RPMI8226 (cell line): ENCODE measurements at regions not wholly inside any gene's neighbourhood (a gene's known extent, or its start where the extent isn't known, plus 50 kb on each side); places are given as distances from the start of the nearest gene placed in this dataset.
"Not testable (repeated sequence)": the region's sequence is repeated elsewhere in the genome, so short reads cannot be mapped to it uniquely, and the experiment has no call there.

Experiments
- DNase-seq: peaks from one replicate; pipeline ENCODE4 v3.0.0-alpha.2; 2015

DNA sequence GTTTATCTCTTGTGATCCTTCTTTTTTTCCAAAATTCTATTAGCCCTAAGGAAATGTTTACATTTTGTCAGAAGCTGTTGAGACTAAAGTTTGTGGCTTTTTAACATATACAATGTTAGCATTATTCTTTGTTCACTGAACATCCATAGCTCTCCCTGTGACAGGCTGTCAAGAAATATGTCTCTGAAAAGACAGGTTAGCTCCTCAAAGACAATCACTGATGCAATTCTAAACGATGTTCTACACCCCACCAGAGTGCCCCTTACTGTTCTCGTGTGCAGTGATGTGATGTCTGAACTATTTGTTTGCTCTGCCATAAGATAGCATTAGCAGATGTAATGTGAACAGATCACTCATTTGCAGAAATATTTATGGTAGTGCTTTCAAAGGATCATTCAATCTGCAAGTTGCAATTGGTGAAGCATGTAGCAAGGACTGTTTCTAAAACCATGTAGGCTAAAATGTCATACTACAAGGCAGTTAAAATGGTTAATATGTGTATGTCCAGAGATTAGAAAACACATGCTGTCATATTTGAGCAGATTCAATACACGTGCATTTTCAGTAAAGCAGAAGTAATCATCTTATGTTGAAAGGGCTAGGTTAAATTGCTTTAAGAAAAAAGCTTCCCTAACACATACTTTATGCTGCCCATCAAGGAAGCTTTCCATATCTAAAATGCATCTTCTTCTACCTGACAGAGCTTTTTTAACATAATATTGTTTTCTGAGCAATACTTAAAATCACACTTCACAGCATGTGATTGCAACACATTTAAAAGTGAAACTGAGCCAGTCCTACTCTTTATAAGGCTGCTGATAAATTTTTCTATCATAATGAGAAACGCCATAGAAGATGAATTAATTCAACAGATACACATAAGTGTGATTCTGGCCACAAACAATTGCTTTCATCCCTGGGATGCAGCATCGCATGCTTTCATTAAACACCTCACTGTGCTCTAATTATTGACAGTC is 285.7 kb upstream of the UBE2E3 start:
- no peak for DNase-seq

DNA sequence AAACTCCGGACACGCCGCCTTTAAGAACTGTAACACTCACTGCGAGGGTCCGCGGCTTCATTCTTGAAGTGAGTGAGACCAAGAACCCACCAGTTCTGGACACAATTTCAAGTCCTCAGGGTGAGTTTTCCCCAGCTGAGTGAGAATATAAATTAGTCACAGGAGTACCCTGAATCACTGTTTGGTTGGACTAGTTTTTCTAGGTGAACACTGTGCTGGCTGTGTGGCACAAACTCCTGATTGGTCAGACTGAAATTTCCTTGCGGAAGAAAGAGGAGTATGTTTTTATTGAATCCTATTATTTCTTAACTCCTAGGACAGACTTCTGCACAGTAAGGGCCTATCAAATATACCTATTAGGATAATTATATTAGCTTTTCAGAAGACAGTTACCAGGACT is 288.1 kb upstream of the UBE2E3 start:
- DNase-seq, result no peak

GRCh38 chr2:180691855-180692223 is 288.6 kb upstream of the UBE2E3 start:
- not testable (repeated sequence) for DNase-seq

DNA sequence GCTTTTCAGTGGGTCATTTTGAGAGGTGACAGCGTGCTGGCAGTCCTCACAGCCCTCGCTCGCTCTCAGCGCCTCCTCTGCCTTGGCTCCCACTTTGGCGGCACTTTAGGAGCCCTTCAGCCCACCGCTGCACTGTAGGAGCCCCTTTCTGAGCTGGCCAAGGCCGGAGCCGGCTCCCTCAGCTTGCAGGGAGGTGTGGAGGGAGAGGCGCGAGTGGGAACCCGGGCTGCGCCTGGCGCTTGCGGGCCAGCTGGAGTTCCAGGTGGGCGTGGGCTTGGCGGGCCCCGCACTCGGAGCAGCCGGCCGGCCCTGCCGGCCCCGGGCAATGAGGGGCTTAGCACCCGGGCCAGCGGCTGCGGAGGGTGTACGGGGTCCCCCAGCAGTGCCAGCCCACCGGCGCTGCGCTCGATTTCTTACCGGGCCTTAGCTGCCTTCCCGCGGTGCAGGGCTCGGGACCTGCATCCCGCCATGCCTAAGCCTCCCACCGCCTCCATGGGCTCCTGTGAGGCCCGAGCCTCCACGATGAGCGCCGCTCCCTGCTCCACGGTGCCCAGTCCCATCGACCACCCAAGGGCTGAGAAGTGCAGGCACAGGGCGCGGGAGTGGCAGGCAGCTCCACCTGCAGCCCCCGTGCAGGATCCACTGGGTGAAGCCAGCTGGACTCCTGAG is 289.1 kb upstream of the UBE2E3 start:
- DNase-seq, result not testable (repeated sequence)

DNA sequence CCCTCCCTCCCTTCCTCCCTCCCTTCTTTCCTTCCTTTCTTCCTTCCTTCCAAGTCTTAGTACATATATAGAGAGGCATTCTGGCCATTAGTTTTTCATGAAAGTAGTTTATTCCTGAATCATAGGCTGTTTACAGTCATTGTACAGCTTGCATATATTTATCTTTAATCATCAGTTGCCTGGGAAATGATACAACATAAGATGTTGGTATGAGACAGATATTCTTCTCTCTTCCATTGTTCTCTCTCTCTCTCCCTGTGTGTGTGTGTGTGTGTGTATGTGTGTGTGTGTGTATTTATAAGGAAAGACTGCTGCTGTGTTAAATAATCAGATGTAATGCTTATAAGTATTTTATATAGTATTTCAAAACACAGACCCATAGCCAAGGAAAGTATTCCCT is 289.8 kb upstream of the UBE2E3 start:
- DNase-seq, result no peak

GRCh38 chr2:180682871-180683270 is 297.5 kb upstream of the UBE2E3 start:
- DNase-seq, result no peak

DNA sequence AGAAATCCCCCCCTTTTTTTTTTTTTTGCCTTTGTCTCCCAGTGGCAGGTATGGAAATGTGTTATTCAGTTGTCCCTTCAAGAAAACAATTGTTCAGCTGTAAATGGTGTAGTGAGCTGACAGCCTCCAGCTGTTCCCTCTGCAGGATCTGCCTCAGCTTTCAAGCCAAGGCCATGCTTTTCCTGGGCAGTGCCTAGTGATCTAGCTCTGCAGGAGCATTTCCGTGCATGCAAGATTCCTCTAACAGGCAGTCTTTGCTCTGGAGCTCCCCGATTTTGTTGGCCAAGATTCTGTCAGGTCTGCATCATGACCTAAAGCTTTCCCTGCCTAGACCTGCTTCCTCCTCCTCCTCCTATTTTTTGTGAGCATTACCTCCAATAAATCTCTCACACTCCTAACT is 300.7 kb upstream of the UBE2E3 start:
- DNase-seq, result no peak

- no peak for DNase-seq
These were observed 301.8 kb upstream of the UBE2E3 start for GRCh38 chr2:180678625-180678972.

DNA sequence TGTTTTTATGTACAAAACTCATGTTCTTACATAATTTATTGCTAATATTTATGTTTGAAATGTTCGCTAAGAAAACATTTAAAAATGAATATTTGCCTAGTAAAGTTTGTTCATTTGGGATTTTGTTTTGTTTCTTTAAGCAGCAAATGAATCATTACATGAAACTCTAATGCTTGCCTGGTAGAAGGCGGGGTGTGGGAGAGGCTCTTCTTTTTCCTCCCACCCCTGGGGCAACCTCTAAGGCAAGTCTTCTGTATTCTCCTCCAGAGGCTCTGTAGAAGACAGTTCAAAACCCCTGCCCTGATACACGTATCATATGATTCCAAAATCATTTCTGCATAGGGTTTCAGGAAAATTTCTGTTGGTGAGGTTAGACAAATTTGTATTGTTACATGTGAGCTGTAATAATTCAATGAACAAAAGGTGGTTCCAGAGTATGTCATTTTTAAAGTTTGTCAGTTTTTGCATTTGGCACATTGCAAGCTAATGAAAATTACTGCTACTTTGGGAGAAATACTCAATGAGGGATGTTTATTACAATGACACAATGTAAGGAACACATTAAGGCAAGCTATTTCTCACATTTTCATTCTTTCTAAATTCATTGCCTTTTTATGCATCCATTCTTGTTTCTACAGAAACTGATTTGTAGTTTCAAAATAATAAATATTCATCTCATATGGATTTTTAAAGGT is 302.3 kb upstream of the UBE2E3 start:
- DNase-seq, result no peak

DNA sequence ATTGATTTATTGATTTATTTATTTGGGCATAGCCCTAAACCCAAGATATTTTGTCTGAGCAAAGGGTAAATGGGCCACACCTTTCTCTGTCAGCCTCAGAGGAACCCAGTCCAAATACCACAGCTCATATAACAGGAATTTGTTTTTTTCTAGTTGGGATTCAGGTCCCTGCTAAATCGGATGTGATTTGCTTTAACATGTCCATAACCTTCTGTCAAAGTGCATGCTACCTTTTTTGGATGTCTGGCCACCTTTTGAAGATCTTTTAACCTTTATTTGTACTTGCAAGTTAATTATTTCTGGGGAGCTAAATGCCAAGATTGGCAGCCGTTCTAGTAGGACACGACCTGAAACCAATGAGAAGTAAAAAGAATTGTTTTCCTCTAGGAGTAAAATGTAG is 303.2 kb upstream of the UBE2E3 start:
- no peak for DNase-seq

DNA sequence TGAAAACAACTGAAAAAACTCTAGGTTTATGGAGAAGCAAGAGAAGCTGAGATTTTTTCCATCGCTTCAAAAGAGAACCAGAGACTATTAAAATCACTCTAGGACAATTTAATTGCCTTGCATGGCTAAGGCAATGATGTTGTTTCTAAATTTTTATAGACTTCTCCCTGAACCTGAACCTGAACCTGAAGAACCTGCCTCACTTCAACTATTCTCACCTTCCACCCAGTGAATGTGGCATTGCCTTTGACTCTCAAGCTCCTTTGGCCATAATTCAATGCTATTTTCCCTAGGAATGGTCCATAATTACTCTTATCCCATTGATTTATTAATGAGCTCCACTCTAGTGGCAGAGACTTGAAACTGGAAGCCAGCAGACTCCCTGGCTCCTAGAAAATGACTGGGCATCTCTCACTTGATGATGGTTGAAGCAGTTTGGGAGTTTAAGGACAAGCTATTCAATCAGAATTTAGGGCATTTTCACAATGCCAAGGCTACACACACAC is 303.8 kb upstream of the UBE2E3 start:
- DNase-seq, result no peak

DNA sequence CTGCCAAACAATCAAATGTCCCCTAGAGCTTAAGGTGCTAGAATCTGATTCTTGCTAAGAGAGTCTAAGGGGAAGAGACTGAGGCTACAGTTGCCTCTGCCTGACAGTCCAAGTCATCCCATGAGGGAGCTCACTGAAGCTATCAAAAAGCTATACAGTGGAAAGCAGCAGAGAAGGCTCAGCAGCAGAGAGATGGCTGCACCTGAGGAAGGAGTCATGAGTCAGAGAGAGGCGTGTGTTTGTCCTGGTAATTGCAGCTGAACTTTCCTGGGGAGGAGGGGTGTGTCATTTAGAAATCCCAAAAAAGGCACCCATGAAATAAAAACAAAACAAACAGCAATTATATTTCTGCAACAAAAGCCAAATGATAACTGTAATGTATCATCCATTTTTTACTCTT is 305.2 kb upstream of the UBE2E3 start:
- no peak for DNase-seq

DNA sequence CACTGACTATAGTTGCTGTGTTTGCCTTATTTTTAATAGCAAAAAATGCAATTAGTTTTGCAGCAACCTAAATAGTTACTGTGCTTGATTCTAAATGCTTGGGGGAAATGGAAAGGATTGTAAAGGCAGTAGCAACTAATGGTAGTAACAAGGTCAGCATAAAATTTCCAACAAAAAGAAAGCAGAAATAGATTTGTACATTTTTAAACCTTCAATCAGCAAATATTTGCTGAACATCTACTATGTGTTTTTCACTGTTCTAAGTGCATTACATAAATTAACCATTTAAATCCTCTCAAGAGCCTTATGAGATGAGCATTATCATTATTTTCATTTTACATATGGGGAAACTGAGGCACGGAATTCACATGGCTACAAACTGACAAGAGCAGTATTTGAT is 308.0 kb upstream of the UBE2E3 start:
- DNase-seq, result no peak

GRCh38 chr2:180670302-180671003 is 310.0 kb upstream of the UBE2E3 start:
- DNase-seq, result no peak

- no peak for DNase-seq
These were observed 311.4 kb upstream of the UBE2E3 start for GRCh38 chr2:180669016-180669415.

GRCh38 chr2:180664507-180664906 is 315.9 kb upstream of the UBE2E3 start:
- DNase-seq, result no peak

DNA sequence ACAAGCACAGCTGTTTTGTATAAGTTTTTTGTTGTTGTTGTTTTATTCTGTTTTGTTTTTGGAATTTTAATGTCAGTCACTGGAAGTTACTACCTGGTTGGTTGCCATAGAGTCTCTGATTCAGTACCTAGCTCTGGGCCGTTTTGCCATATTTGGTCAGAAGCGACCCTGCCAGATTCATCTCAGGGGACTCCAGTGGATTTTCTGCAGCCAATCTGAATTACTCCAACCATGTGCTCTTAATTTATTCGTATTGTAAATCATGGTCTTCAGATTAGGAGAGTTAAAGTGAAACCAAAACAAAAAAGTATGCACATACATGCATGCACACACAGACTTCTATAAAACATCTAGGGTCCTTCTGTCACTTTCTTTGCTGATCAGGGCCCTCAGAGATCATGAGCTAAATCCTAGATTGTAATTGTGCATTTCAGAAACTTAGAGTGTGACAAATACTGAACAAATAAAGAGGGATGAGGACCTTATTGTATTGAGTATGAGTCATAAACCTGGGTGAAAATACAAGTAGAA is 317.4 kb upstream of the UBE2E3 start:
- no peak for DNase-seq

- DNase-seq, result no peak
These were observed 317.9 kb upstream of the UBE2E3 start for GRCh38 chr2:180662521-180662920.

DNA sequence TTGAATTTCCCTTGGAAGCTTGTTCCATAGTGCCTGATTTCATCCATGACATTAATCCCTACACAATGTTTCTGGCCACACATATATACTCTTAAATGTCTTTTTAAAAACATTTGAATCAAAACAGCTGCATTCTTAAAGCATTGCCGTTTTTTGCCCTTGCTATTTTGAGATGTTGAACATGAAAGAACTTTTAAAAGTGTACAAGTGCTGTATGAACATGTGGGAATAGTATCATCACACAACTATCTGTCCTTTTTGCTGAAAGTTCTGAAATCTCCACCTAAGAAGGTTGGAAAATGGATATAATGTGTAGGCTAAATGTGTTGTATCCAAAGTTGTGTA is 318.7 kb upstream of the UBE2E3 start:
- no peak for DNase-seq

GRCh38 chr2:180660881-180661685 is 319.3 kb upstream of the UBE2E3 start:
- no peak for DNase-seq

- no peak for DNase-seq
These were observed 320.2 kb upstream of the UBE2E3 start for GRCh38 chr2:180660207-180660606.

DNA sequence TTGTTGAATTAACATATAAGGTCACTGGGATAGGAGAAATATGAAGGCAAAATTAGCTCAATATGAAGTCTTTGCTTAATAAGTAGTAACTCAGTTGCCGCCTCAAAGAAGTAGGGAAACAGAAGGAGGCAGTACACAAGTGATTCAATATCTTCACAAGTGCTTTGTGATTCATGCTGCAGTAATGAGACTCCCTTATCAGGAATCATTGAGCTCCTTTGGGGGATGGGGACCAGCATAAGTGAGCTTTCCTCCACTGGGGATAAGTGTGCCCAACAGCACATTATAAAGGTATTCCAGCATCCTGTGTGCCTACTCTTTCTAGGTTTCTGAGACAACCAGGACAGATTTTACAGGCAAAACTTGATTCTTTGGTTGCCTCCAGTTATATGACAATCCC is 323.4 kb upstream of the UBE2E3 start:
- DNase-seq, result no peak
